Right forelimb (tissue), 1 donor: ENCODE measurements at regions not wholly inside any gene's neighbourhood (a gene's known extent, or its start where the extent isn't known, plus 50 kb on each side); places are given as distances from the start of the nearest gene placed in this dataset.
A peak's percentile ranks its signal among the peaks of the same experiment; 100 is the strongest.

ENCODE experiments used
- DNase-seq: peaks from one replicate; pipeline ENCODE4 v3.0.0-alpha.2; 2018

DNA sequence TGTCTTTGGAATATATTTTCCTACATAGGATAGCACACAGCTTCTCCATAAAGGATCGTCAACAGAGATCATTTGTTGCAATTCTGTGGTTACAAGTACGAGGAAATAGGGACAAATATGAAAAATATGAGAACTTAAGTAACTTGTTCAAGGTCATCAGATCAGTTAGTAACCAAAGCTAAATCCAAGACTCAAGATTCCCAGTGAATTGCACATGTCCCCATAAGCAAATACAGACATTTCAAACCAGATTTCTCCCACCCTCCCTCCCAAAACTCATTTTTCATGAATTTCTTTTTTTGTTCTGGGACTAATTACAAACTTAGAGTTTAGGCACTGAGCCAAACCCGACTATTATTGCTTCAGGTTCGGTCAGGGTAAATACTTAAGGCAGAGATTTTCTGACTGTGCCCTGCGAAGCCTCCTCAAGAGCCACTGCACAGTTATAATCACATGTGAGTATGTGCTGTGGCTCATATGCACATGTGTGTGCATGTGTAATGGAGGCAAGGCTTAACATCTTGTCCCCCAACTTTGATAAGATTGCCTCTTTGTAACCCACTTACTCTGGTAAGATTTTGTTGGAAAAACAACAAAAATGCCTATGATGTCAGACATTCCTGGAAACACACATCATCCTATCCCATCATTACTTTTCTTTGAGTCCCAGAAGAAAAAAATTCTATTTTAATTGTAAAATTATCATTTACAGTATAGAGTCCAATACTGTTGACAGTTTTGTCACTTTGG is 216.2 kb downstream of the CD83 start:
- DNase-seq, result no peak

DNA sequence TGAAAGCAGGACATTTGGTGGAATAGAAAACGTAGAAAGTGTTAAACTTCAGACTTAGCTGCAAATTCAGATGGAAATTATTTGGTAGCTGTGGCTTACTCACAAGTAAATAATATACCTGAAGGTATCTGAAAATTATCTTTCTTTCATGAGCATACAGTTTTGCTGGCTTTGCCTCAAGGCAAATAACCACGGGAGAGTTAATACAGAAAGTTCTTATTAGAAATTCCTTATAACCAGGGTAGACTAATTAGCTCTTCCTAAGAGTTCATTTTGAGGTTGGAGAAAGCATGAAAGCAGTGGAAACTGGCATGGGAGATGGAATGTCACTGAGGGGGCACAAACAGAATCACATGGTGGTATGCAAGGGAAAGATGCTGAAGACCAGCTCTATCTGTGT is 217.5 kb downstream of the CD83 start:
- no peak for DNase-seq

- DNase-seq, result no peak
Measured at GRCh38 chr6:14337152-14337551, 219.6 kb downstream of the CD83 start.

- no peak for DNase-seq
Measured at GRCh38 chr6:14339172-14339571, 221.6 kb downstream of the CD83 start.

DNA sequence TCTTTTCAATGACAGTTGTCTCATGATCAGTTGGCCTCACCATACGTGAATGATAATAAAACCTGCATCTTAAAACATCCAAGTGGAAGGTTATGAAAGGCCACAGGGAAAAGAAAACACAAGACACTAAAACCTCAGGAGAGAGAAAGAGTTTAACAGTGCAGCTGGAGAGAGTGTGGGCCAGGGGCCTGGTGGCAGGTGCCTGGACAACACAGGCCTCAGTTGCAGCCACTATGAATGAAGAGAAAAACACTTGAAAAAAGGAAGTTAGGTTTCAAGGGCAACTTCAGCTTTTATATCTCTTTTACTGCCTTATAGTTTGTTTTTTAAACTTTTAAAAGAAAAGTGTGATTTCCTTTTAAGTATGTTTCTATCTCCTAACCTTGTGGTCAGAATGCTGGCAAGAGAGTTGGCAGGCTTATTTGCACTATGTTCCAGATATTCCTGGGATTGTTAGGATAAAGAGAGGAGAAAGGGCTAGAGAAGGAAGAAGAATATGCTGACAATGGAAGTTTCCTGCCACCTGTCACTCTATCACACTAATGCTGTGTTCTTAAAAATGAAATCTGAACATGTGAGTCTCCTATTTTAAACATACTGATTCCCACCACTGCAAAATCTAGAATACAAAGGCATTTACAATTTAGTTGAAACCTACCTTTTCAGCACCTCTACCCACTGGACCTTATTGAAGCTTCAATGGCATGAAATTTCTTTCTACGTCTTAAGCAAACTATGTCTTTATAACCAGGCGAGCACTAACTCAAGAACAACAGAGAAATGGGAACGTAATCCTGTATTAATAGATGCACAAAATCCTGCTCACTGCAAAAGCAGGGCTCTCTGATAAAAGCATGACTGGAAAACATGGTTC is 222.4 kb downstream of the CD83 start:
- no peak for DNase-seq

DNA sequence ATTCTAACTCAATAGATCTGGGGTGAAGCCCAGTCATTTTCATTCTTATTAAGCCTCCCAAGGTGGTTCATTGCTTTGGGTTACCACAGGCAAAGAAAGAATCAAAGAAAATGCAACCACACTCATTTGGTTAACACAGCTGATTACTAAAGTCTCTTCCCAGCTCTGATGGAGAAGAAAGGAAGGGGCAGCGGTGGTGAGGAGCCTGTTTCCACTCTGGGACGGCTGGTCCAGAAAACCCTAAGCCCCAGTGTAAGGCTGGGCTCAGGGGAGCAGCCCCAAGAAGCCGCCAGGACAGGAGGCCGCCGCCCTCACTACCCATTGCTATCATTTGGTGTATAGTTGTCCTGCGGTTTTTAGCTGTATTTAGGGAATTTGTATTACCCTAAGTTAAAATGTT is 226.9 kb downstream of the CD83 start:
- DNase-seq, result no peak

- DNase-seq, result no peak
Measured at GRCh38 chr6:14348389-14348788, 230.8 kb downstream of the CD83 start.

DNA sequence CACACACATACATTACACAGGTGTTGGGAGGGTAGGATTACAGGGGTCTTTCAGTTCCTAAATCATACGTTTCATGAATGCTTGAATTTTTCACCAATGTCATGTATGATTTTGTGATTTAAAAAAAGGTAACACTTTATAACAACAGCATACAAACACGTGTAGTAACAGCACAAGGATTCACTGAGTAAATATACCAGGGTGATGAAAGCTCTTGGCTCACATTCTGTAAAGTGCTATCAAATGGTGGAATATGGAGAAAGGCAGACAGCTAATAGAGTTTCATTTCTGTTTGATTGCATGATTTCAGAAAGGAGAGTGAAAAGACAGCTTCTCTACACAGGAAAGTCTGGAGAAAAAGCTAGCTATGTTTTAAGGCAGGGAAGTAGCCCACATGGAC is 231.9 kb downstream of the CD83 start:
- DNase-seq, result no peak

GRCh38 chr6:14350210-14350609 is 232.6 kb downstream of the CD83 start:
- no peak for DNase-seq

DNA sequence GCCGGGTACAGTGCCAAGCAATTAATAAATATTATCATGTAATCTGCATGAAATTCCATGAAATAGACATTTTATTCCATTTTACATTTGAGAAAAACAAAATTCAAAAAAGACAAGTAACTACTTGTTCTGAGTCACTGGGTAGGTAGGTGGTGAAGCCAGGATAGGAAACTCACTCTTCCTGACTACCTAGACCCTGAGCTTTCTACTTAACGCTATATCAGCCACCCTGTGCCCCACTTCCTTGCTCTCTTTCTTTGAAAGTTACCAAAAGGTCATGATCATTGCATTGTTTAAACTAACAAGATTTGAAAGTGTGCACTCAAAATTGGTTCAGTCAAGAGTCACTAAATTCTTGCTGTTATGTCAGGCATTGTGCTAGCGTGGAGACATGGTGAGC is 235.7 kb downstream of the CD83 start:
- no peak for DNase-seq

DNA sequence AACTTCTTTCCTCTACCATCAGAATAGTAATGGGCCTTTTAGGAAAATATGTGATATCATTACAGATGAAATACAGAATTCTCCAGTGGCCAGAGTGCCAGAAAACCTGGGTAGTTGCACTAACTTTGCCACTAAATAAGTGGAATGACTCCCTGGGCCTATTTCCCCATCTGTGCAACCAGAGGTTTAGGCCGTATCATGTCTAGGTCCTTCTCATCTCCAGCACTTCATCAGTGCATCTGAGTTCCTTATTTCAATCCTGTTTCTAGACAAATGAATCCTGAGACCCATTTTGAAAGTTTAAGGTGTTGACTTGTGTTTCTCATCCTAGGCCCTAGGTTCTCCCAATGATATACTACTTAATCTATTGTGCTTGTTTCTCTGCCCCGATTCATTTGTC is 236.2 kb downstream of the CD83 start:
- no peak for DNase-seq

- DNase-seq, result peak; percentile 55
Measured at GRCh38 chr6:14354919-14355572, 237.5 kb downstream of the CD83 start.

GRCh38 chr6:14359438-14359837 is 241.9 kb downstream of the CD83 start:
- no peak for DNase-seq

DNA sequence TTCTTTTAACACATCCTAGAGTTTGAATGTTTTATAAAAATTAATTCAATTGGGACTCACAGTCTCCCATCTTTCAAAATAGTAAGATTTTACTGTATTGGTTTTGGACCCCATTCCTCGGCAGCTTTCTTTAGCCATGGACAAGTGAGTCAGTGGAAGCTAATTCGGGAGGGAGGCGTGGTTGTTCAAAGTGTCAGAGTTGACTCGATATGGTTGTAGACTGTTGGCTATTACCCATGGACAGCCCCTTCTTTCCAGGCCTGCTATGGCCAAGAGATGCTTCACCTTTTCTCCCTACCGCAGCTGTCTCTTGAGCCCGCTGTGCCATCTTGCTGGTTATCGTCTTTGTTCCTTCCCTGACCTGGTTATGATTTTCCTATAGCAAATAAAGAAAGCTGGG is 243.0 kb downstream of the CD83 start:
- no peak for DNase-seq

GRCh38 chr6:14361297-14361696 is 243.7 kb downstream of the CD83 start:
- DNase-seq, result no peak

GRCh38 chr6:14361956-14362587 is 244.5 kb downstream of the CD83 start:
- no peak for DNase-seq

GRCh38 chr6:14364370-14364769 is 246.8 kb downstream of the CD83 start:
- DNase-seq, result no peak

DNA sequence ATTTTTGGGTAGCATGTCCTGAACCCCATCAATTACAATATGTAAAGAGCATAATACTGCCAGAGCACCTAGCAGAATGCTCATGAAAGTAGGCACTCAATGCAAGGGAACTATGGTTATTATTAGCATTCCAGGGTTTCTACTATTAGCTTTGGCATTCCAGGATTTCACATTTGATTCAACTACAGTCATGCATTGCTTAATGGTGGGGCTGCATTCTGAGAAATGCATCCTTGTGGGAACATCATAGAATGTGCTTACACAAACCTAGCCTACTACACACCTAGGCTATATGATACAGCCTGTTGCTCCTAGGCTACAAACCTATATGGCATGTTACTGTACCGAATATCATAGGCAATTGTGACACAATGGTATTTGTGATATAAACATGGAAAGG is 247.8 kb downstream of the CD83 start:
- DNase-seq, result no peak

DNA sequence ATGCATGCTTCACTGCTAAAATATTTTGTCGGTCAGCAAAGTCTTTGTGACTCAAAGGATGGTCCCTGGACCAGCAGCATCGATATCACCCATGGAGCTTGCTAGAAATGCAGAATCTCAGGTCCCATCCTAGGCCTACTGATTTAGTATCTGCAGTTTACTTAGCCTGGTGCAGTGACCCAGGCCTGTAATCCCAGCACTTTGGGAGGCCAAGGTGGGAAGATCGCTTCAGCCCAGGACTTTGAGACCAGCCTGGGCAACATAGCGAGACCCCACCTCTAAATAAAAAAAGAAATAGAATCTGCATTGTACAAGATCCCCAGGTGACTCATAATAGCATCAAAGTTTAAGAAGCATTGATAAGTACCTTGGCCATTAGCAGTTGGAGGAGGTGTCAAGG is 248.7 kb downstream of the CD83 start:
- no peak for DNase-seq

GRCh38 chr6:14366872-14367271 is 249.3 kb downstream of the CD83 start:
- no peak for DNase-seq

GRCh38 chr6:14367296-14367695 is 249.7 kb downstream of the CD83 start:
- no peak for DNase-seq

DNA sequence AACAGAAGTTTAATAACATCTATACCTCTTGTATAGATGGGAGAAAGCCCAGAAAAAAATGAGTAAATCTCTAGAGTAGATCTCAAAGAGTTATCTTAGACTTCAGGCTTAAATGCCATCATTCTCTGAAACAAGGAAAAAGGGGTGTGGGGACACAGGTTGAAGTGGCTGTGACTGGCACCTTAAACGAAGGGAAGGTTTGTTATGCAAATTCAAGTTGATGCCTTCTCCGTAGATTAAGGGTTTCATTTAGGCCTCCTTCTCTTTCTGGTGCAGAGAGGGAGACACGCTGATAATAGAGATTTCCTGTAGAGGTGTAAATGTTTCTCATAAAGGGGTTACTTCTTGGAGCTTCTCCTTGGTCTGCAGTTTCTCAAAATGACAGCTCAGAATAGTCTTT is 252.1 kb downstream of the CD83 start:
- no peak for DNase-seq

DNA sequence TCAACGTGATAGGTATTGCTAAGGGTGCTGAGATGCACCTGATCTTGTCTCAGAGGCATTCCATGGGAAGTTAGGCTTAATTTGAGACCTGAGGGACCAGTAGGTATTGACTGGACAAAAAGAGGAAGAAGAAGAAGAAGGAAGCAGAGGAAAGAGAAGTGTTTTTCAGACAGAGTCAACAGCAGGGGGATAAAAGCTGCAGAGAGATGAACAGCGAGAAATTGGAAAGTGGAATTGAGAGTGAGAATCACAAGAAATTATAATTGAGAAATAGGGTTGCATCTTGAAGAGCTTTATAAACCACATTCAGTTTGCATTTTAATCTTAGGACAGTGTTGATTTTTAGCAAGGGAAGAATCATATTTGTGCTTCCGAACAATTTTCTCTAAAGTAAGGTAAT is 254.0 kb downstream of the CD83 start:
- DNase-seq, result no peak
